ENCODE measurements at regions not wholly inside any gene's neighbourhood (a gene's known extent, or its start where the extent isn't known, plus 50 kb on each side); places are given as distances from the start of the nearest gene placed in this dataset.

GRCh38 chr13:27853861-27854260 is 61.6 kb downstream of the GSX1 start:
- Histone ChIP-seq H3K4me1 (ENCODE audit: control insufficient read depth in 4 of 4, insufficient read depth in 4 of 4, low read length in 3 of 4) (no peaks in the 10 kb centered on the region), H3K27ac (ENCODE audit: low read depth in 1 of 2, low read length in 2 of 2) (no peak overlapping the region), H3K9me3 (ENCODE audit: control insufficient read depth in 4 of 4, low read length in 3 of 4) (no peaks in the 10 kb centered on the region), H3K27me3 (ENCODE audit: control insufficient read depth in 4 of 4, insufficient read depth in 4 of 4, low read length in 3 of 4) (peaks cover 0 to 7% (median 0%) of the 10 kb centered on the region in 4 donors), H3K36me3 (ENCODE audit: control insufficient read depth in 4 of 4, insufficient read depth in 3 of 4, low read depth in 1 of 4, low read length in 3 of 4) (no peaks in the 10 kb centered on the region), H3K4me3 (ENCODE audit: low read depth in 1 of 3, low read length in 3 of 3) (no peak overlapping the region), H3K9ac (ENCODE audit: low read depth in 1 of 2, low read length in 2 of 2) (no peak overlapping the region)
- 74% methylated on average over 7 of the region's 7 CpGs for WGBS
- TF ChIP-seq RAD21 (IDR thresholded peaks at IDR 0.05) (no peak), YY1 (IDR thresholded peaks at IDR 0.05) (no peak)
- no peak for DNase-seq (ENCODE audit: low spot score)

GRCh38 chr13:27854606-27855005 is 62.3 kb downstream of the GSX1 start:
- no peak overlapping the region for H3K27ac ChIP-seq (ENCODE audit: low read depth in 1 of 2, low read length in 2 of 2)
- peaks cover 0 to 7% (median 0%) of the 10 kb centered on the region in 4 donors for H3K27me3 ChIP-seq (ENCODE audit: control insufficient read depth in 4 of 4, insufficient read depth in 4 of 4, low read length in 3 of 4)

GRCh38 chr13:27855381-27855780 is 63.1 kb downstream of the GSX1 start:
- WGBS, result 84% methylated on average over 5 of the region's 5 CpGs
- TF ChIP-seq HNF4G (IDR thresholded peaks at IDR 0.05), result no peak
- no peak for TF ChIP-seq ZBTB33 (IDR thresholded peaks at IDR 0.05)
- TF ChIP-seq REST (IDR thresholded peaks at IDR 0.05), result no peak
- TF ChIP-seq HNF4A (conservative IDR thresholded peaks at IDR 0.05), result no peak
- TF ChIP-seq YY1 (IDR thresholded peaks at IDR 0.05), result no peak
- no peak for TF ChIP-seq CTCF (IDR thresholded peaks at IDR 0.05; ENCODE audit: low read depth, low read length, missing input control)
- TF ChIP-seq JUND (IDR thresholded peaks at IDR 0.05), result no peak
- TF ChIP-seq RAD21 (IDR thresholded peaks at IDR 0.05), result no peak
- TF ChIP-seq RXRA (IDR thresholded peaks at IDR 0.05), result no peak
- TF ChIP-seq TAF1 (conservative IDR thresholded peaks at IDR 0.05), result no peak
- no peak for TF ChIP-seq SP1 (IDR thresholded peaks at IDR 0.05)
- TF ChIP-seq EGR1 (IDR thresholded peaks at IDR 0.05; ENCODE audit: low read depth in 2 of 2), result no peak
- TF ChIP-seq NR2F2 (IDR thresholded peaks at IDR 0.05), result no peak
- no peak for TF ChIP-seq FOXA2 (IDR thresholded peaks at IDR 0.05)
- TF ChIP-seq MAX (IDR thresholded peaks at IDR 0.05), result no peak

More at GRCh38 chr13:27854606-27855005, 62.3 kb downstream of the GSX1 start:
- Histone ChIP-seq H3K9ac (ENCODE audit: low read depth in 1 of 2, low read length in 2 of 2) (no peak overlapping the region), H3K4me1 (ENCODE audit: control insufficient read depth in 4 of 4, insufficient read depth in 4 of 4, low read length in 3 of 4) (no peaks in the 10 kb centered on the region), H3K9me3 (ENCODE audit: control insufficient read depth in 4 of 4, low read length in 3 of 4) (no peaks in the 10 kb centered on the region), H3K36me3 (ENCODE audit: control insufficient read depth in 4 of 4, insufficient read depth in 3 of 4, low read depth in 1 of 4, low read length in 3 of 4) (no peaks in the 10 kb centered on the region), H3K4me3 (ENCODE audit: low read depth in 1 of 3, low read length in 3 of 3) (no peak overlapping the region)
- 81% methylated on average over 1 of the region's 1 CpG for WGBS
- no peak for TF ChIP-seq MAX (IDR thresholded peaks at IDR 0.05)
- no peak for TF ChIP-seq ZBTB33 (IDR thresholded peaks at IDR 0.05)
- no peak for TF ChIP-seq SP1 (IDR thresholded peaks at IDR 0.05)
- no peak for TF ChIP-seq FOXA1 (IDR thresholded peaks at IDR 0.05)
- no peak for DNase-seq (ENCODE audit: low spot score)

More at GRCh38 chr13:27855381-27855780, 63.1 kb downstream of the GSX1 start:
- no peak overlapping the region for H3K4me3 ChIP-seq (ENCODE audit: low read depth in 1 of 3, low read length in 3 of 3)
- H3K9ac ChIP-seq (ENCODE audit: low read depth in 1 of 2, low read length in 2 of 2), result no peak overlapping the region
- no peaks in the 10 kb centered on the region for H3K4me1 ChIP-seq (ENCODE audit: control insufficient read depth in 4 of 4, insufficient read depth in 4 of 4, low read length in 3 of 4)
- no peaks in the 10 kb centered on the region for H3K36me3 ChIP-seq (ENCODE audit: control insufficient read depth in 4 of 4, insufficient read depth in 3 of 4, low read depth in 1 of 4, low read length in 3 of 4)
- no peak overlapping the region for H3K27ac ChIP-seq (ENCODE audit: low read depth in 1 of 2, low read length in 2 of 2)
- H3K27me3 ChIP-seq (ENCODE audit: control insufficient read depth in 4 of 4, insufficient read depth in 4 of 4, low read length in 3 of 4), result peaks cover 0 to 7% (median 0%) of the 10 kb centered on the region in 4 donors
- H3K9me3 ChIP-seq (ENCODE audit: control insufficient read depth in 4 of 4, low read length in 3 of 4), result no peaks in the 10 kb centered on the region
- DNase-seq (ENCODE audit: low spot score), result no peak

Measured in liver (tissue), 8 donors.